Endothelial cell (in vitro differentiated cells): ENCODE measurements at regions not wholly inside any gene's neighbourhood (a gene's known extent, or its start where the extent isn't known, plus 50 kb on each side); places are given as distances from the start of the nearest gene placed in this dataset.
"Not testable (repeated sequence)": the region's sequence is repeated elsewhere in the genome, so short reads cannot be mapped to it uniquely, and the experiment has no call there.

ENCODE experiments used
- DNase-seq: peaks from one replicate; pipeline ENCODE4 v3.0.0; 2021; ENCODE audit warnings: low spot score
- H3K27ac Mint-ChIP-seq: one replicate; pipeline ENCODE4 v1.8.0; 2021; ENCODE audit warnings: mixed read lengths, inconsistent platforms; ENCODE audit not compliant: unreplicated experiment
- H3K27me3 Mint-ChIP-seq: one replicate; pipeline ENCODE4 v1.8.0; 2021; ENCODE audit warnings: mild to moderate bottlenecking, moderate library complexity, mixed read lengths, inconsistent platforms; ENCODE audit not compliant: unreplicated experiment
- H3K36me3 Mint-ChIP-seq: one replicate; pipeline ENCODE4 v1.8.0; 2021; ENCODE audit warnings: mild to moderate bottlenecking, low read depth, mixed read lengths, inconsistent platforms; ENCODE audit not compliant: unreplicated experiment
- H3K4me1 Mint-ChIP-seq: one replicate; pipeline ENCODE4 v1.8.0; 2021; ENCODE audit warnings: mild to moderate bottlenecking, mixed read lengths, inconsistent platforms; ENCODE audit not compliant: unreplicated experiment
- H3K4me3 Mint-ChIP-seq: one replicate; pipeline ENCODE4 v1.8.0; 2021; ENCODE audit warnings: mild to moderate bottlenecking, mixed read lengths, inconsistent platforms; ENCODE audit not compliant: unreplicated experiment
- H3K9me3 Mint-ChIP-seq: one replicate; pipeline ENCODE4 v1.8.0; 2021; ENCODE audit warnings: mixed read lengths, inconsistent platforms; ENCODE audit not compliant: unreplicated experiment
- TF ChIP-seq, protein P1 (sequence below): fragments of 200-600 bp; sonication (generic); IDR thresholded peaks from one replicate; pipeline ENCODE4 v1.5.0; 2021; ENCODE audit warnings: antibody characterized with exemption; ENCODE audit not compliant: unreplicated experiment

DNA sequence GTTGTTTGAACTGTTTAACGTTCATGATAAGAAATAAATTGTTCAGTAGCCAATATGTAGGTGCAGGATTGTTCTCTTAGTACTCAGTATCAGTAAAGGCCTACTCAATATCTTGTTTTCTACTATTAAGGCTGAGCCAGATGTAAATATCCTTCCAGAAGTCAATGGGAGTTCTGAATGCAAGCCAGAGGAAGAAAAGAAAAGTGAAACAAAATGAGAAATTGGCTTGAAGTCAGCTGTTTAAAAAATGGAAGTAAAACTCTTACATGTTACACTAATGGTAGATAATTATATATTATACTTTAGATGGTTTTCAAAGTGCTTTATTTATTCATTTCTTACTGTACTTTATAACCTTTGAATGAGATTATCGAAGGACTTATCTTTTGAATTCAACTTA, 1417.9 kb downstream of the ADGRL3 start:
- H3K27me3 Mint-ChIP-seq = no peaks in the 10 kb centered on the region
- no peaks in the 10 kb centered on the region for H3K9me3 Mint-ChIP-seq
- H3K4me1 Mint-ChIP-seq = no peaks in the 10 kb centered on the region
- H3K27ac Mint-ChIP-seq = no peak overlapping the region
- H3K4me3 Mint-ChIP-seq = no peak overlapping the region
- TF ChIP-seq, protein P1, sequence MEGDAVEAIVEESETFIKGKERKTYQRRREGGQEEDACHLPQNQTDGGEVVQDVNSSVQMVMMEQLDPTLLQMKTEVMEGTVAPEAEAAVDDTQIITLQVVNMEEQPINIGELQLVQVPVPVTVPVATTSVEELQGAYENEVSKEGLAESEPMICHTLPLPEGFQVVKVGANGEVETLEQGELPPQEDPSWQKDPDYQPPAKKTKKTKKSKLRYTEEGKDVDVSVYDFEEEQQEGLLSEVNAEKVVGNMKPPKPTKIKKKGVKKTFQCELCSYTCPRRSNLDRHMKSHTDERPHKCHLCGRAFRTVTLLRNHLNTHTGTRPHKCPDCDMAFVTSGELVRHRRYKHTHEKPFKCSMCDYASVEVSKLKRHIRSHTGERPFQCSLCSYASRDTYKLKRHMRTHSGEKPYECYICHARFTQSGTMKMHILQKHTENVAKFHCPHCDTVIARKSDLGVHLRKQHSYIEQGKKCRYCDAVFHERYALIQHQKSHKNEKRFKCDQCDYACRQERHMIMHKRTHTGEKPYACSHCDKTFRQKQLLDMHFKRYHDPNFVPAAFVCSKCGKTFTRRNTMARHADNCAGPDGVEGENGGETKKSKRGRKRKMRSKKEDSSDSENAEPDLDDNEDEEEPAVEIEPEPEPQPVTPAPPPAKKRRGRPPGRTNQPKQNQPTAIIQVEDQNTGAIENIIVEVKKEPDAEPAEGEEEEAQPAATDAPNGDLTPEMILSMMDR = no peak
- DNase-seq = no peak
- no peaks in the 10 kb centered on the region for H3K36me3 Mint-ChIP-seq

DNA sequence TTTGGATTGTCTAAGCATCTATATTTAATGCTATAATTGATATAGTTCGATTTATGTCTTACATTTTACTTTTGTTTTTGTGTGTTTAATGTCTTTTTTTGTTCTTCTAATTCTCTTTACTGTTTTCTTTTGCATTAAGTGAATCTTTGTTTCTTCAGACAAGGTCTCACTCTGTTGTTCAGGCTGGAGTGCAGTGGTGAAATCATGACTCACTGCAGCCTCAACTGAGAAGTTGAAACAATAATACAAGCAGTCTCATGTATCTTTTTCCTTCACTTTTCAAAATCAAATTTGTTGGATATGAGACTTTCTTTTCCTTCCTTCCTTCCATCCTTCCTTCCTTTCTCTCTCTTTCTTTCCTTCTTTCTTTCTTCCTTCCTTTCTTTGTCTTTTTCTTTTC, 1401.6 kb downstream of the ADGRL3 start:
- Mint-ChIP-seq H3K9me3 (no peaks in the 10 kb centered on the region), H3K4me1 (no peaks in the 10 kb centered on the region), H3K4me3 (no peak overlapping the region), H3K27ac (no peak overlapping the region), H3K27me3 (peaks cover 2% of the 10 kb centered on the region), H3K36me3 (no peaks in the 10 kb centered on the region)
- TF ChIP-seq, protein P1 = no peak
- no peak for DNase-seq

DNA sequence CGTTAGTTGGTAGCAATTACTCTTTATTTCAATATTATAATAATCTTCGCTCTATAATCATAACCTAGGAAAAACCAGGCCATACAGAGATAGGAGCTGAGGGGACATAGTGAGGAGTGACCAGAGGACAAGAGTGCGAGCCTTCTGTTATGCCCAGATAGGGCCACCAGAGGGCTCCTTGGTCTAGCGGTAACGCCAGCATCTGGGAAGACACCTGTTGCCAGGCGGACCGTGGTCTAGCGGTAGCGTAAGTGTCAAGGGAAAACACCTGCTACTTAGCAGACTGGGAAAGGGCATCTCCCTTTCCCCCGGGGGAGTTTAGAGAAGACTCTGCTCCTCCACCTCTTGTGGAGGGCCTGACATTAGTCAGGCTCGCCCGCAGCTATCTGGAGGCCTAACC, 1395.1 kb downstream of the ADGRL3 start:
- not testable (repeated sequence) for H3K27ac Mint-ChIP-seq, H3K4me3 Mint-ChIP-seq, H3K4me1 Mint-ChIP-seq, H3K9me3 Mint-ChIP-seq, H3K27me3 Mint-ChIP-seq, H3K36me3 Mint-ChIP-seq
- TF ChIP-seq, protein P1 = peak; percentile 61
- DNase-seq = peak; percentile 67

DNA sequence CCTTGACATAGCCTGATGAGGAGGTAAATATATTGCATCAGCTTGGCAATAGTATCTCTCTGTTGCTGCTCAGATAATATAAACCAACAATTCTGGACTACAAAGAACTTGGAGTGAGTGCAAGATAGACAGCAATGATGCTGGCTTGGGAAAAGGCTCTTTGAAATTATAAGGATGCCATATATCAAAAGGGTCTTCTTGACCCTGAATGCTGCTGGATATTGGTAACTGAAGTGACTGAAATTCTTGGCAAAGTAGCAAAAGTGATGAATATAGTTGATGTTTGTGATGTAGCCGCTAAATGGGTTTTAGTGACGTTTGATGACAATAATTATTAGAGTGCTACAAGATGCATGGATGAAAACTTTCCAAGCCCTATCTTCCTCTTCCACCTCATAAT, 1391.6 kb downstream of the ADGRL3 start:
- Mint-ChIP-seq H3K27ac (no peak overlapping the region), H3K9me3 (peaks cover 5% of the 10 kb centered on the region)

DNA sequence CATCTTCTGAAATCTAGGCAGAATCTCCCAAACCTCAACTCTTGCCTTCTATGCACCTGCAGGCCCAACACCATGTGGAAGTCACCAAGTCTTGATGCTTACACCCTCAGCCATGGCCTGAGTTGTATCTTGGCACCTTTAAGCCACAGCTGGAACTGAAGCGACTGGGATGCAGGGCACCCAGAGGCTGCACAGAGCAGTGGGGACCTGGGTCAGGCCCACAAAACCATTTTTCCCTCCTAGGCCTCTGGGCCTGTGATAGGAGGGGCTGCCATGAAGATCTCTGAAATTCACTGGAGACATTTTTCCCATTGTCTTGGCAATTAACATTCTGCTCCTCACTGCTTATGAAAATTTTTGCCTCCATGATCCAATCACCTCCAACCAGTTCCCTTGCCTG, 1388.5 kb downstream of the ADGRL3 start:
- TF ChIP-seq, protein P1 = no peak
- peaks cover 5% of the 10 kb centered on the region for H3K9me3 Mint-ChIP-seq
- DNase-seq = no peak
- no peaks in the 10 kb centered on the region for H3K36me3 Mint-ChIP-seq
- H3K4me1 Mint-ChIP-seq = no peaks in the 10 kb centered on the region
- H3K27ac Mint-ChIP-seq = no peak overlapping the region
- H3K4me3 Mint-ChIP-seq = no peak overlapping the region
- no peaks in the 10 kb centered on the region for H3K27me3 Mint-ChIP-seq

More for the DNA sequence above, 1391.6 kb downstream of the ADGRL3 start:
- Mint-ChIP-seq H3K36me3 (no peaks in the 10 kb centered on the region), H3K4me3 (no peak overlapping the region), H3K4me1 (no peaks in the 10 kb centered on the region), H3K27me3 (peaks cover 3% of the 10 kb centered on the region)
- no peak for DNase-seq
- TF ChIP-seq, protein P1 = no peak
